Right atrium auricular region (tissue), 2 donors: ENCODE measurements at regions not wholly inside any gene's neighbourhood (a gene's known extent, or its start where the extent isn't known, plus 50 kb on each side); places are given as distances from the start of the nearest gene placed in this dataset.
"Not testable (repeated sequence)": the region's sequence is repeated elsewhere in the genome, so short reads cannot be mapped to it uniquely, and the experiment has no call there.

Experiments
- DNase-seq: peaks from one replicate; pipeline ENCODE4 v3.0.0-alpha.2; 2019; ENCODE audit warnings: low spot score
- H3K27ac ChIP-seq, 2 donors: fragments of 200-600 bp; sonication (generic); 1 replicate in 1 of 2; 2 replicates in 1 of 2; pipeline ENCODE4 v1.5.1; 2016 to 2019
- H3K27me3 ChIP-seq, 2 donors: fragments of 200-600 bp; sonication (generic); one replicate each; pipeline versions ENCODE4 v1.5.1 to v1.6.0; 2017 to 2019
- H3K36me3 ChIP-seq: fragments of 200-600 bp; sonication (generic); one replicate; pipeline ENCODE4 v1.5.1; 2016
- H3K4me1 ChIP-seq, 2 donors: fragments of 200-600 bp; sonication (generic); one replicate each; pipeline versions ENCODE4 v1.5.1 to v1.6.0; 2017 to 2019
- H3K4me3 ChIP-seq, 2 donors: fragments of 200-600 bp; sonication (generic); 1 replicate in 1 of 2; 2 replicates in 1 of 2; pipeline ENCODE4 v1.5.1; 2017 to 2019; ENCODE audit warnings: mild to moderate bottlenecking in 1 of 2, moderate library complexity in 1 of 2
- H3K9me3 ChIP-seq, 2 donors: fragments of 200-600 bp; sonication (generic); one replicate each; pipeline ENCODE4 v1.5.1; 2019
- CTCF ChIP-seq, 2 donors: fragments of 200-600 bp; sonication (generic); IDR thresholded peaks; one replicate each; pipeline ENCODE4 v1.5.1; 2019; ENCODE audit warnings: antibody characterized with exemption in 2 of 2

DNA sequence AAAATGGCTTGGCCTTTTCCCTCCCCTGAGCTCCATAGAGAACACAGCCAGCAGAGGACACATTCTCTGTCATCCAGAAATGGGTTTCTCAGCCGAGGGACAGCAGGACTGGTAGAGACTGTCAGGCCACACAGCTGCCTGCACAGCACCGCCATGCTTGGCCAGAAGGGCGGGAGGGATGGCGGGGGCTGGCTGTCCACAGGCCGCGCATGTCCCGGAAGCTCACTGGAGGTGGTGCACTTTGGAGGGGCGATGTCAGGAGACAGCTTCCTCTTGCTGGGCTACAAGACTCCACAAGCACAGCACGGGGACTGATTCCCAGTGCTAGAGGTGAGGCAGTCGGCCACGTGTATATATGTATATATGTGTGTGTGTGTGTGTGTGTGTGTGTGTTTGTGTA lies 125.3 kb downstream of the GOLGA6L4 start:
- H3K4me1 ChIP-seq, H3K27me3 ChIP-seq, H3K9me3 ChIP-seq, H3K36me3 ChIP-seq, DNase-seq, H3K4me3 ChIP-seq, H3K27ac ChIP-seq: not testable (repeated sequence)

DNA sequence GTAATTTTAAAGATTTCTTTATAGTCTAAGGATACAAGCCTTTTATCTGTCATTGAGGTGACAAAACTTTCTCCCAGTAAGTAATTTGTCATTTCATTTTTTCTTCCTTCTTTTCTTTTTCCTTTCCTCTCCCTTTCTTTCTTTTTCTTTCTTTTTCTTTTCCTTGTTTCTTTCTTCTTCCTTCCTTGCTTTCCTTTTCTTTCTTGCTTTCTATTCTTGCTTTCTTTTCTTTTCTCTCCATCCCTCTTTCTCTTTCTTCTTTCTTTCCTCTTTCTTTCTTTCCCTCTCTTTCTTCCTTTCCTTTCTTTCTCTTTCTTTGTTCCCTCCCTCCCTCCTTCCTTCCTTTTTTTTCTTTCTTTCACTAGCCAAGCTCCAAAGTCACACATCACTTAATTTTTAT lies 148.8 kb downstream of the GOLGA6L4 start:
- H3K27me3 ChIP-seq, DNase-seq, H3K27ac ChIP-seq: not testable (repeated sequence)

DNA sequence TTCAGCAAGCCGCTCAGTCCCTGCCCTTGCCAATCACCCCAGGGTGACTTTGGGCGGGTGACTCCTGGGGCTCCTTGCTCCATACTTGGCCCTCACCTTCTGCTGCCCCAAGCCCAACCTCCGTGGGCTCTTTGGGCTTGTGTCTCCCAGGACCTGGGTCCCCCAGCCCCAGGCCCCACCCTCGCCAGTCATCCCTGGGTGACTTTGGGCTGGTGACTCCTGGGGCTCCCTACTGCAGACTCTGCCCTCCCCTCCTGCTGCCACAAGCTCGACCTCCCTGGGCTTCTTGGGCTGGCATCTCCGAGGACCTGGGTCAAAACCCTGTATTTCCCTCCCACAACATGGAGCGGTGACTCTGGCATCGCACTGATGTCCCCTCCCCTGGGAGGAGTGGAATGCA lies 151.5 kb downstream of the GOLGA6L4 start:
- H3K27ac ChIP-seq, result no peak overlapping the region
- TF ChIP-seq CTCF (IDR thresholded peaks at IDR 0.05), result no peak
- no peaks in the 10 kb centered on the region for H3K4me1 ChIP-seq
- H3K27me3 ChIP-seq, result no peaks in the 10 kb centered on the region
- peak; percentile 21 for DNase-seq
- no peaks in the 10 kb centered on the region for H3K36me3 ChIP-seq
- no peak overlapping the region for H3K4me3 ChIP-seq
- no peaks in the 10 kb centered on the region for H3K9me3 ChIP-seq

More for the DNA sequence above, 148.8 kb downstream of the GOLGA6L4 start:
- not testable (repeated sequence) for H3K36me3 ChIP-seq, H3K9me3 ChIP-seq, H3K4me3 ChIP-seq, H3K4me1 ChIP-seq

- H3K27me3 ChIP-seq, H3K27ac ChIP-seq: not testable (repeated sequence)
Observed at GRCh38 chr15:84388201-84388600, 152.6 kb downstream of the GOLGA6L4 start.

DNA sequence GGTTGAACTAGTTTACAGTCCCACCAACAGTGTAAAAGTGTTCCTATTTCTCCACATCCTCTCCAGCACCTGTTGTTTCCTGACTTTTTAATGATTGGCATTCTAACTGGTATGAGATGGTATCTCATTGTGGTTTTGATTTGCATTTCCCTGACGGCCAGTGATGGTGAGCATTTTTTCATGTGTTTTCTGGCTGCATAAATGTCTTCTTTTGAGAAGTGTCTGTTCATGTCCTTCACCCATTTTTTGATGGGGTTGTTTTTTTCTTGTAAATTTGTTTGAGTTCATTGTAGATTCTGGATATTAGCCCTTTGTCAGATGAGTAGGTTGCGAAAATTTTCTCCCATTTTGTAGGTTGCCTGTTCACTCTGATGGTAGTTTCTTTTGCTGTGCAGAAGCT lies 153.1 kb downstream of the GOLGA6L4 start:
- DNase-seq, H3K4me1 ChIP-seq, H3K27ac ChIP-seq, H3K4me3 ChIP-seq, H3K36me3 ChIP-seq, H3K9me3 ChIP-seq, H3K27me3 ChIP-seq: not testable (repeated sequence)

More at GRCh38 chr15:84388201-84388600, 152.6 kb downstream of the GOLGA6L4 start:
- not testable (repeated sequence) for H3K4me3 ChIP-seq, H3K4me1 ChIP-seq, DNase-seq, H3K36me3 ChIP-seq, H3K9me3 ChIP-seq

DNA sequence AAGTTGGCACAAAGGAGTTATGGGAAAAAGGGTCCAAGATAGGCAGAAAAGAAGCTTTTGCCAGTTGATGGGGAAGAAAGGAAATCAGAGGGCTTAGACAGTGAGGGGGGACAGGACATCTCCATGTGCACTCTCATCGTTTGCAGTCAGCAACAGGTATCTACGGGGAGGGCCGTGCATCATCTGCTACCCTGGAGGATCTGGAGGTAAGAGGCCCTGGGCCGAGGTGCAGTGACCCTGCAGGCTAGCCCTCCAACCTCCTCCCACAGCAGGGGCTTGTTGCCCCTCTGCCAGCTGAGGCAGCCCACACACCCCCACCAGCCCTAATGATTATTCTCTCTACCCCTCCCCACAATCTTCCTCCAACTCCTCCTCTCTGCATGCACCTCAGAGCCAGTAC lies 154.8 kb downstream of the GOLGA6L4 start:
- H3K4me1 ChIP-seq, H3K4me3 ChIP-seq, H3K9me3 ChIP-seq, H3K36me3 ChIP-seq, H3K27ac ChIP-seq, H3K27me3 ChIP-seq: not testable (repeated sequence)
- peak; percentile 46 for DNase-seq

DNA sequence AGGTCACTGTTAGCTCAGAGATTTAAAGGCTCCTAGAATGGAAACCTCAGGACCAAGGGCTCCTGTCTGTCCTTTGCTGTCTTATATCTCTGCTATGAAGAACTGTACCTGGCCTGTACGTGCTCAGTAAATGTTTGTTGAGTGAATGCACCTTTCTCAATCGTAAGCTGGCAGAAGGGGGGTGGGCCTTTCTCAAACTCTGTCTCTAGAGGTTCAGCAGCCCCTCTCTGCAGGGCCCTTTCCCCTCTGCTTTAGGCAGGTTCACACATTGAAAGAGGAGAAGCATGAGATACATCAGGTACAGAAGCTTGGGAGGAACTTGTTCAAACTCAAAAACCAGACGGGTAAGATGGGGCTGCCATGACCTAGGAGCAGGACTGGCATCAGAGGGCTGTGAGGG lies 155.6 kb downstream of the GOLGA6L4 start:
- Histone ChIP-seq H3K4me3 (no peak overlapping the region), H3K27me3 (no peaks in the 10 kb centered on the region), H3K36me3 (no peaks in the 10 kb centered on the region), H3K4me1 (no peaks in the 10 kb centered on the region), H3K27ac (no peak overlapping the region), H3K9me3 (no peaks in the 10 kb centered on the region)
- DNase-seq, result peak; percentile 46
- no peak for TF ChIP-seq CTCF (IDR thresholded peaks at IDR 0.05)

DNA sequence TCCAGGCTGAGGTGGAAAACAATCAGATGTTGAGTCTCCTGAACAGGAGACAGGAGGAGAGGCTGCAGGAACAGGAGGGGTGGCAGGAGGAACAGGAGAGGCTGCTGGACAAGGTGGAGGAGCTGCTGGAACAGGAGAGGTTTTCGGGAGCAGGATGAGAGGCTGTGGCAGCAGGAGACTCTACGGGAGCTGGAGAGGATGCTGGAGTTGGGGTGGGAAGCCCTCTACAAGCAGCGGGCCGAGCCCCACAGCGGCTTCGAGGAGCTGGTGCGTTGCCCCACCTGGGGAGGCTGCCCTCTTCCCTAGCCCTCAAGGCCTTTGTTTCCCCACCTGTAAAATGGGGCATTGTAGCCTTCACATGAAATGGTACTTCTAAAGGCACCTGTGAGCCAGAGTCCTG lies 156.4 kb downstream of the GOLGA6L4 start:
- not testable (repeated sequence) for H3K27me3 ChIP-seq, H3K4me3 ChIP-seq, H3K27ac ChIP-seq, H3K4me1 ChIP-seq, H3K36me3 ChIP-seq, H3K9me3 ChIP-seq
- peak; percentile 44 for DNase-seq

DNA sequence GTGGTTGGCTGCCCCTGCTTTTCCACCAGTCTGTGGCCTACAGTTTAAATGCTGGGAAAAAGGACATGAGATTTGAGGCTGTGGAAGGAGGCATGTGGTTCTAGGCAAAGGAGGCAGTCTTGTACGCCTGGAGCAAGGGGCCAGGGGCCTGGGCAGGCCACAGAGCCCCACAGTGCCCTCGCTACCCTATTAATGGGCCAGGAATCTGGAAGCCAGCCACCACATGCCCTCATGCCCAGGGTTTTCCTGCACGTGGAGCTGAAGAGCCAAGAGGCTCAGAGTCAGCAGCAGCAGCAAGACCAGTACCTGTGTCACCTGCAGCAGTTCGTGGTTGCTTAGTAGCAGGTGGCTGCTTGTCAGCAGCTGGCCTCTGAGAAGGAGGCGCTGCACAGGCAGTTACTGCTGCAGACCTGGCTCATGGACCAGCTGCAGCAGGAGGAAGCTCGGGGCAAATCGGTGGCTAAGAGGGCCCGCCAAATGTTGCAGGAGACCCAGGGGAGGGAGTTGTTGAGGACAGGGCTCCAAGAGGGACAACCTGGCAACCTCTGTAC lies 157.9 kb downstream of the GOLGA6L4 start:
- not testable (repeated sequence) for H3K9me3 ChIP-seq, H3K4me1 ChIP-seq, H3K27me3 ChIP-seq, H3K27ac ChIP-seq, H3K36me3 ChIP-seq, H3K4me3 ChIP-seq
- DNase-seq, result peak; percentile 52

DNA sequence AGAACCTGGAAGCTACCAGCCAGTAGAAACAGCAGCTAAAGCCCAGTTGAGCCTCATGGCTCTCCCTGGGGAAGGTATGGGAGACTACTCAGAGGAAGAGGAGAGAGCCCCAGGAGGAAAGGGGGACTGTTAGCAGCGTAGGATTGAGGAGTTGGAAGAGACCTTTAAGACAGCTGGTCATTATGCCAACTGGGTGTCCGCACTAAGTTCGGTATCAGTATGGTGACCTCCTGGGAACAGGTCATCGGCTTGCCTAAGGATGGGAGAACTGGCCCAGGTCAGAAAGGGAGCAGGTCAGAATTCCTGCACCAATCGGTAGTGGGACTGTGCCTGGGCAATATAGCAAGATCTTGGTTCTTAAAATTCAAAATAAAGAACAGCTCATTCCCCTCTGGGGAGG lies 158.4 kb downstream of the GOLGA6L4 start:
- not testable (repeated sequence) for H3K27me3 ChIP-seq, H3K27ac ChIP-seq, H3K36me3 ChIP-seq, H3K4me1 ChIP-seq, DNase-seq, H3K9me3 ChIP-seq, H3K4me3 ChIP-seq

DNA sequence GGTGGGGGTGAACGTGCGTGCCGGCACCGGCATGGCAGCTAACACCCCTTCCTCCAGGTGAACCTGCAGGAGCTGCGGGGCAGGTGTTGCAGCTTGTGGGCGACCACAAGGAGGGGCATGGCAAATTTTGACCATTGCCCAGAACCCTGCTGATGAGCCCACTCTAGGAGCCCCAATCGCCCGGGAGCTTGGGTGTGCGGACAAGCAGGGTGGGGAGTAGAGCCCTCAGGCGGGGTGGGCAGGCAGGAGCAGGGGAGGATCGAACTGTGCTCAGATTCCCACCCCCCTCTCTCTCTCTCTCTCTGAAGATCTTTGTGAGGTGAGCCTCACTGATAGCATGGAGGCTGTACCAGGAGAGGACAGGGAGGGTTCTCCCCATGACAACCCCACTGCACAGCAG lies 159.8 kb downstream of the GOLGA6L4 start:
- not testable (repeated sequence) for H3K4me1 ChIP-seq, H3K27me3 ChIP-seq, H3K27ac ChIP-seq, DNase-seq, H3K9me3 ChIP-seq, H3K36me3 ChIP-seq, H3K4me3 ChIP-seq

DNA sequence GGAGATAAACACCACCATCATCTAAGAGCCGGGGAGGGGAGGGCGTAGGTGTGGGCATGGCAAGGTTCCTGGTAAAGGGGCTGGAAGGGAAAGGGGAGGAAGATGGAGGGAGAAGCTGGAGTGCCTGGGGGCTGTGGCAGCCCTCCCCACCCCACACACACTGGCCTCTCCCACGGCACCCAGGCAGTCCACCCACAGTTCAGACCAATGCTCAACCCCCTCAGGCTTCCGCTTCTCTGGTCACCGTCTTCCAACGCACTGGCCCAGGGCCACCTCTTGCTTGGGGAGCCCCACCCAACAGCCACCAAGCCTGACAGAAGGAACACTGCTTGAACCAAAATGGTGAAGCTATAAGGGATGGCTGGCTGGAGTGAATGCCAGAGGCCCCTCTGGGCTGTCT lies 160.3 kb downstream of the GOLGA6L4 start:
- H3K27ac ChIP-seq, H3K4me1 ChIP-seq, H3K9me3 ChIP-seq, H3K36me3 ChIP-seq, H3K27me3 ChIP-seq, H3K4me3 ChIP-seq: not testable (repeated sequence)
- peak; percentile 36 for DNase-seq

GRCh38 chr15:84397066-84397465 lies 161.5 kb downstream of the GOLGA6L4 start:
- H3K4me1 ChIP-seq, H3K4me3 ChIP-seq, H3K27me3 ChIP-seq, H3K36me3 ChIP-seq, H3K27ac ChIP-seq, H3K9me3 ChIP-seq: not testable (repeated sequence)
- DNase-seq, result peak; percentile 43

DNA sequence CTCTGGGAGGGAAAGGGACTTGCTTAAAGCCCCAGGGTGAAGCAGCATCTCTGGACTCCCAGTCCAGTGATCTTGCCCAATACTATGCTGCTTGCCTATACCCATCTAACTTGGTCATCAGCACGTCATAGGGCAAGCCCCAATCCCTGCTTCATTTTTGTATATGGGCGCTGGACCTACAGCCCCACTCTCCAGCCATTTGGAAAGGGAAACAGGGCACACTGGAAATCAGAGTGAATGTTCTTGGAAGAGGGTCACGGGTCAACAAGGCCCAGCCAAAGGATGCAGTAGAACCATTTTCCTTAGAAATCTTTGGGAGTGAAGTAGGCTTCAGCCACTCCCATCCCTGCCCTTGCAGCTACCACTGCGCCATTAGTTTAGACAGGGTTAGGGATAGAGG lies 162.5 kb downstream of the GOLGA6L4 start:
- not testable (repeated sequence) for H3K27ac ChIP-seq, H3K36me3 ChIP-seq, H3K9me3 ChIP-seq, H3K27me3 ChIP-seq, H3K4me3 ChIP-seq, H3K4me1 ChIP-seq
- peak; percentile 26 for DNase-seq
